Astrocyte of the cerebellum (primary cell): ENCODE measurements at regions not wholly inside any gene's neighbourhood (a gene's known extent, or its start where the extent isn't known, plus 50 kb on each side); places are given as distances from the start of the nearest gene placed in this dataset.
A peak's percentile ranks its signal among the peaks of the same experiment; 100 is the strongest.

Experiments used
- DNase-seq: peaks from one replicate; pipeline ENCODE4 v3.0.0-alpha.2; 2011; ENCODE audit warnings: low read depth
- H3K4me3 ChIP-seq: 2 replicates; pipeline ENCODE4 v1.5.1; 2011; ENCODE audit warnings: mild to moderate bottlenecking, low read depth, low read length, moderate library complexity
- in situ Hi-C: cut with HindIII; loops from 2 replicates; pipeline ENCODE4 v1.10.0; 2017; ENCODE audit warnings: low sequenced_read_pairs
- TF ChIP-seq, protein P1 (sequence below): IDR thresholded peaks from 2 replicates; pipeline ENCODE4 v1.5.1; 2012; ENCODE audit warnings: low read length, low read depth, moderate library complexity, mild to moderate bottlenecking; ENCODE audit errors: missing control alignments

DNA sequence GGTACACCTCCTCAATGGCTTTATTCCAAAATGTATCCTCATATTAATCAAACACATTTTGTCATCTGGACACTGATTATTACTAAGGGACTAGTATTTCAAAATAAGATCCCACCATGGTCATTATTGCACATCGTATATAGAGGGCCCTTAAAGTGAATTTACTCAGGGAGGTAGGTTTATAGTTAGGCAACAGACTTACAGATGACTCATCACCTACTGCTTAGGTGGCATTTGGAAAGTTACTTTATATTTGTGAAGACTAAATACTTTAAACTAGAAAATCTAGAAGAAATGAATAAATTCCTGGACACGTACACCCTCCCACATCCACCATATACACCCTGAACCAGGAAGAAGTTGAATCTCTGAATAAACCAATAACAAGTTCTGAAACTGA, 353.0 kb downstream of the KCTD12 start:
- TF ChIP-seq, protein P1, sequence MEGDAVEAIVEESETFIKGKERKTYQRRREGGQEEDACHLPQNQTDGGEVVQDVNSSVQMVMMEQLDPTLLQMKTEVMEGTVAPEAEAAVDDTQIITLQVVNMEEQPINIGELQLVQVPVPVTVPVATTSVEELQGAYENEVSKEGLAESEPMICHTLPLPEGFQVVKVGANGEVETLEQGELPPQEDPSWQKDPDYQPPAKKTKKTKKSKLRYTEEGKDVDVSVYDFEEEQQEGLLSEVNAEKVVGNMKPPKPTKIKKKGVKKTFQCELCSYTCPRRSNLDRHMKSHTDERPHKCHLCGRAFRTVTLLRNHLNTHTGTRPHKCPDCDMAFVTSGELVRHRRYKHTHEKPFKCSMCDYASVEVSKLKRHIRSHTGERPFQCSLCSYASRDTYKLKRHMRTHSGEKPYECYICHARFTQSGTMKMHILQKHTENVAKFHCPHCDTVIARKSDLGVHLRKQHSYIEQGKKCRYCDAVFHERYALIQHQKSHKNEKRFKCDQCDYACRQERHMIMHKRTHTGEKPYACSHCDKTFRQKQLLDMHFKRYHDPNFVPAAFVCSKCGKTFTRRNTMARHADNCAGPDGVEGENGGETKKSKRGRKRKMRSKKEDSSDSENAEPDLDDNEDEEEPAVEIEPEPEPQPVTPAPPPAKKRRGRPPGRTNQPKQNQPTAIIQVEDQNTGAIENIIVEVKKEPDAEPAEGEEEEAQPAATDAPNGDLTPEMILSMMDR = no peak
- in situ Hi-C loops = no loop called here
- no peak overlapping the region for H3K4me3 ChIP-seq
- no peak for DNase-seq

DNA sequence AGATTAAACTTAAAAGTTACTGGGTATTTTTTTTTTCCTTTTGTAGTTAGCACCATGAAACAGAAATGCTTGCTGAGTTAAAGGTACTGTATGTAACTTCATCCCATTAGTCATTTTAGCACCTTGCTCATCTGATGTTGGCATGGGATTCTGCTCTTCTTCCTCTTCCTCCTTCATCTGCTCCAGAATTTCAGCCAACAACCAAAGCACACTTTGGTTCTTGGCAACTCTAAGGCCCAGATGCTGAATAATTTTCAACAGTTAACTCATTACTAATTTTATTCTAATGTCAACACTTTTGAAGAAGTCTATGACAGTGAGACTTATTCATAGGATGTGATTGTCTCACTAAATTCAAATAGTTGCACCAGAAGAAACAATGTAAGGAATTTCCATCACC, 359.2 kb downstream of the KCTD12 start:
- in situ Hi-C loops = no loop called here
- TF ChIP-seq, protein P1 = no peak
- H3K4me3 ChIP-seq = no peak overlapping the region
- DNase-seq = no peak

DNA sequence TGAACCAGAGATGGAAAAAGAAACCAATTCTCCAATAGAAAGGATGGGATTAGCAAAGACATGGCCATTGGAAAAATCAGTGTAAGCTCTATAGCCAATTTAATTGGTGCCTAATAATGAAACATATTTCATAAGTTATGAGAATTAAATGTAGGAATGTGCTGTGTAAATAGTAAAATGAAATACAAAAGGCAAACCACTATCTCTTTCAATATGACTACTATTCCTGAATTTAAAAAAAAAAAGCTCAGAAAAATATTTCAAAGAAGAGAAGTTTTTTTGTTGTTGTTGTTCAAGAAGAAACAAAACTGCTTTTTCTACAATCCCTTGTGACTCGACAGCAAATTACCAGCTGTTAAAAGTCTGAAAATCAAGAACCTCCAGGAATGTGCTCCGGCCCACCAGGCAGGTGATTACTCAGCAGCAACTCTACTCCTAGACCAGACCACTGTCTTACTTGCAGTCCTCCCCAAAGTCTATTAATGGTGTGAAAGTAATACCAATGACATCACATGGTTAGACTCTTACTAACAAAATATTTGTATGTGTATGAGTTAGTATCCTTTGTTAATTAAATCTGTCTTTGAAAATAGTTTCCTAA, 362.4 kb downstream of the KCTD12 start:
- TF ChIP-seq, protein P1 = no peak
- in situ Hi-C loops = no loop called here
- no peak overlapping the region for H3K4me3 ChIP-seq
- no peak for DNase-seq

DNA sequence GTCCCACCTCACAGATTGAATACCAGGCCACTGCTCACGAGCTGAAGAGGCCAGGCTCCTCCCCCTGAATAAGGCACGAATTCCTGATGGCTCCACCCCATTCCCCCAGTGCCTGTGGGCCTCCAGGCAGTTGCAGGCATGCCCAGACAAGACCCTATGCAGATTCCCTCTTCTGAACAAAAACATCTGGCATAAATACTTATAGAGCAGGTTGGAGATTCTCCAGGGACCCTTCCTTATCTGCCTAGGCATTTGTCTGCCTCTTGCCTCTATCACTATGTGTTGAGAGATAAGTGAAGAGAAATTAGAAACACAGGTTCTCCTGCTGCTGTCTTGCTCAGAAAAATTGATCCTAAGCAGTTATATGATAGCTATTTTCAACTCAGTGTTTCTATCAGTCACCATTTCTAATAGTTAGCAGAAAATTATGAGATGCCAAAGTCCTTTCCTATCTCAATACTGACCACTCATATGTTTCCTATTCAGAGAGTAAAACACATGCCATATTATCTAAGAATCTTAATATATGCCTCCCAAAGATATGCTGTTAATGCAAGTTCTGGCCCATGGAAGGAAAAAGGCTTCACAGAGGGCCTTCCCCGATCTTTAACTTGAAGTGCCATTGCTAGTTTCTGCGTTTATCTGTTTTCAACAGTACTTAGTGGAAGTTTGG, 364.0 kb downstream of the KCTD12 start:
- in situ Hi-C loops = no loop called here
- no peak overlapping the region for H3K4me3 ChIP-seq
- no peak for DNase-seq
- TF ChIP-seq, protein P1 = no peak

DNA sequence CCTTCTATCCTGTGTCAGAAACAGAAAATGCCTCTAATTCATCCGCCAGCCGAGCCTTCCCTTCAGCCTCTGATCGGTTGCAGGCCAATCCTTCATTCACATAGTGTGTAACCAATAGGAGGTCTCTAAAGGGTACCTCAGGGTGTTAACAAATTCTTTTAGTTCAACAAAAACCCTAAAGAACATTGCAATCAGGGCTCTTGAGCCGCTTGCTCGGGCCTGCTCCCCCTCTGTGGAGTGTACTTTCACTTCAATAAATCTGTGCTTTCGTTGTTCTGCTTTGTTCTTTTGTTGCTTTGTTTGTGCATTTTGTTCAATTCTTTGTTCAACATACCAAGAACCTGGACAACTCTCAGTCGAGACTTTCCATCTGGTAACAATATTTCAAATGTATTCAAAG, 366.5 kb downstream of the KCTD12 start:
- in situ Hi-C loops = no loop called here
- TF ChIP-seq, protein P1 = no peak

DNA sequence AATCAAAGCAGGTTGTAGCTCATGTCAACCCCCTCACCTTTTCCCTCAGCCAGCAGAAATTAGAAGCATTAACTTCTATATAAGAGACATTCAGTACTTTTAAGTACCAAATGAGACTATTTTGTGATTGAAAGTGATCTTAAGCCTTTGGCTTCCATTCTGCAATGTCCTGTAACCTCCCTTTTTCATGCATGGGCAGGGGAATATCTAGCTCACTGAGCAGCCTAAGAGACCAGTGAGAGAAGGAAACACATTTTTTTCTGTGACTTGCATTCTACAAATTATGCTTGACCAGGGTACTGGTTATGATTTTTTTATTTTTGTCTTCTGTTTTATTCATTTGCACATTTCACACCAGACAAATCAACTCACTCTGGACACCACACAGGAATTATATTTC, 369.6 kb downstream of the KCTD12 start:
- DNase-seq = no peak
- H3K4me3 ChIP-seq = no peak overlapping the region
- in situ Hi-C loops = no loop called here
- TF ChIP-seq, protein P1 = no peak

More for the DNA sequence above, 366.5 kb downstream of the KCTD12 start:
- no peak overlapping the region for H3K4me3 ChIP-seq
- no peak for DNase-seq

DNA sequence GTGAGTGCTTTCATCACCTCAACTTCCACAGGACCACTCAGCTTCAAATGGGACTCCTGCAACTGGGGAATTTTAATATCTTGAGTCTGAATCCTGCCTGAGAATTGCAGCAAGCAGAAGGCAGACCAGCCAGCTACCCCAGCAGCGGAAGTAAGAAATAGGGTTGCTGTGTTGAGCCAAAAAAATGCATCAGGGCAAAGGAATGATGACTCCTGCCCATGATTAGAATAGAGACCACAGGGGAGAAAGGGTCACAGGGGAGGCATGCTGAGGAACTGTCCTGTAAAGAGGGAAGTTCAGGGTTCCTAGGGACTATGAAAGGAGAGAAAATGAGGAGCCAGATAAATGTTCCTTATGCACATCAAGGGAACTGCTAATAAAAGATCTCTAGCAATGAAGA, 370.2 kb downstream of the KCTD12 start:
- H3K4me3 ChIP-seq = no peak overlapping the region
- in situ Hi-C loops = no loop called here
- DNase-seq = peak; percentile 68
- TF ChIP-seq, protein P1 = no peak
